A549 (cell line): ENCODE measurements at regions not wholly inside any gene's neighbourhood (a gene's known extent, or its start where the extent isn't known, plus 50 kb on each side); places are given as distances from the start of the nearest gene placed in this dataset.

Experiments used
- ATAC-seq, 2 experiments: fragments of 200-7000 bp in 1 of 2; fragments of >200 bp in 1 of 2; cut with Nextera tagmentation in 1 of 2; cut with Tn5 transposase in 1 of 2; 3 replicates each; pipeline versions ENCODE4 v1.8.0 to v1.9.1; 2018 to 2020; ENCODE audit warnings: mild to moderate bottlenecking in 1 of 2, moderate library complexity in 1 of 2
- CTCF ChIA-PET: fragments of 300-600 bp; sonication (Branson Sonifier 250); formaldehyde crosslinking; extraction: SDS; loops from one replicate; lab custom pipeline; 2021; ENCODE audit warnings: antibody characterized with exemption, inconsistent platforms; lab: Yijun Ruan, JAX
- POLR2A ChIA-PET: fragments of 350-600 bp; formaldehyde crosslinking; extraction: SDS; loops from one replicate; lab custom pipeline; 2021; ENCODE audit warnings: antibody characterized with exemption, inconsistent platforms; lab: Yijun Ruan, JAX
- DNase-seq, 2 experiments: peaks; one replicate each; pipeline versions ENCODE4 v3.0.0 to v3.0.0-alpha.2; 2011 to 2016; ENCODE audit warnings: low read depth in 1 of 2, low spot score in 1 of 2
- FAIRE-seq: peaks from 2 replicates; lab custom pipeline; 2011; peaks lifted over from hg19 to GRCh38; lab: Jason Lieb, UNC
- H3K27ac ChIP-seq, 2 experiments: fragments of >200 bp; sonication (Bioruptor Twin); formaldehyde crosslinking; 3 replicates each; pipeline ENCODE4 v1.5.1; 2016 to 2017
- H3K4me1 ChIP-seq: fragments of >200 bp; sonication (Bioruptor Twin); formaldehyde crosslinking; 3 replicates; pipeline ENCODE4 v1.6.1; 2016
- H3K4me2 ChIP-seq: fragments of >200 bp; sonication (Bioruptor Twin); formaldehyde crosslinking; 3 replicates; pipeline ENCODE4 v1.6.1; 2016
- H3K4me3 ChIP-seq: fragments of >200 bp; sonication (Bioruptor Twin); formaldehyde crosslinking; 3 replicates; pipeline ENCODE4 v1.5.1; 2016
- H3K9me3 ChIP-seq: fragments of >200 bp; sonication (Bioruptor Twin); formaldehyde crosslinking; 3 replicates; pipeline ENCODE4 v1.6.1; 2016
- BCL3 ChIP-seq: fragments of >200 bp; sonication (Bioruptor Twin); formaldehyde crosslinking; IDR thresholded peaks from 3 replicates; pipeline ENCODE4 v1.6.1; 2016
- CBX2 ChIP-seq: fragments of 200-600 bp; sonication (generic); IDR thresholded peaks from 2 replicates; pipeline ENCODE4 v1.6.1; 2016; ENCODE audit warnings: low read depth, mild to moderate bottlenecking, borderline replicate concordance
- CEBPB ChIP-seq, 2 experiments: fragments of >200 bp in 1 of 2; sonication (Bioruptor Twin) in 1 of 2; formaldehyde crosslinking in 1 of 2; IDR thresholded peaks; 2 replicates each; pipeline ENCODE4 v1.6.1; 2012 to 2016
- CHD4 ChIP-seq: fragments of 200-600 bp; sonication (generic); IDR thresholded peaks from 2 replicates; pipeline ENCODE4 v1.6.1; 2016; ENCODE audit warnings: antibody characterized with exemption, mild to moderate bottlenecking, borderline replicate concordance
- EHMT2 ChIP-seq: fragments of 200-600 bp; sonication (generic); IDR thresholded peaks from 2 replicates; pipeline ENCODE4 v1.6.1; 2016; ENCODE audit warnings: antibody characterized with exemption, low read depth, mild to moderate bottlenecking, moderate library complexity
- ELK1 ChIP-seq: fragments of 150-350 bp; IDR thresholded peaks from 2 replicates; pipeline ENCODE4 v1.6.1; 2014; ENCODE audit warnings: low read depth, mild to moderate bottlenecking, low read length
- EP300 ChIP-seq, 2 experiments: fragments of >200 bp; sonication (Bioruptor Twin); formaldehyde crosslinking; IDR thresholded peaks; 2 replicates in 1 of 2; 3 replicates in 1 of 2; pipeline ENCODE4 v1.6.1; 2016 to 2017
- FOSL2 ChIP-seq, 2 experiments: fragments of 450-650 bp in 1 of 2; fragments of >200 bp in 1 of 2; sonication (Bioruptor Twin) in 1 of 2; formaldehyde crosslinking; IDR thresholded peaks; 2 replicates each; pipeline versions ENCODE4 v1.5.0 to v1.6.1; 2016 to 2020; ENCODE audit warnings: mild to moderate bottlenecking in 1 of 2, moderate library complexity in 1 of 2
- GATA3 ChIP-seq: IDR thresholded peaks from 2 replicates; pipeline ENCODE4 v1.6.1; 2012; ENCODE audit warnings: borderline replicate concordance
- HES2 ChIP-seq: fragments of >200 bp; sonication (Bioruptor Twin); formaldehyde crosslinking; IDR thresholded peaks from 2 replicates; pipeline ENCODE4 v1.6.1; 2016
- HEYL ChIP-seq: fragments of 250-450 bp; sonication (Bioruptor Pico); IDR thresholded peaks from 2 replicates; pipeline ENCODE4 v1.8.0; 2021; ENCODE audit warnings: mild to moderate bottlenecking, moderate library complexity
- JUN ChIP-seq, 2 experiments: fragments of >200 bp; sonication (Bioruptor Twin); formaldehyde crosslinking; IDR thresholded peaks; 2 replicates in 1 of 2; 3 replicates in 1 of 2; pipeline ENCODE4 v1.6.1; 2016 to 2017
- JUNB ChIP-seq: fragments of >200 bp; sonication (Bioruptor Twin); formaldehyde crosslinking; IDR thresholded peaks from 2 replicates; pipeline ENCODE4 v1.6.1; 2016
- MAX ChIP-seq: IDR thresholded peaks from 2 replicates; pipeline ENCODE4 v1.6.1; 2012
- NPAS2 ChIP-seq: fragments of 250-450 bp; sonication (Bioruptor Pico); IDR thresholded peaks from 2 replicates; pipeline ENCODE4 v1.8.0; 2022; ENCODE audit warnings: mild to moderate bottlenecking, moderate library complexity, borderline replicate concordance
- RAD21 ChIP-seq, 2 experiments: fragments of >200 bp in 1 of 2; sonication (Bioruptor Twin) in 1 of 2; formaldehyde crosslinking in 1 of 2; IDR thresholded peaks in 1 of 2; conservative IDR thresholded peaks in 1 of 2; 2 replicates in 1 of 2; 3 replicates in 1 of 2; pipeline ENCODE4 v1.6.1; 2012 to 2018; ENCODE audit warnings: inconsistent platforms in 1 of 2
- RARB ChIP-seq: fragments of 250-450 bp; sonication (Bioruptor Pico); IDR thresholded peaks from 2 replicates; pipeline ENCODE4 v1.8.0; 2021; ENCODE audit warnings: mild to moderate bottlenecking, moderate library complexity
- TFCP2L1 ChIP-seq: fragments of 250-450 bp; sonication (Bioruptor Pico); IDR thresholded peaks from 2 replicates; pipeline ENCODE4 v1.5.0; 2021; ENCODE audit warnings: mild to moderate bottlenecking
- ZSCAN20 ChIP-seq: fragments of 250-450 bp; sonication (Bioruptor Pico); IDR thresholded peaks from 2 replicates; pipeline ENCODE4 v1.8.0; 2022; ENCODE audit warnings: mild to moderate bottlenecking, moderate library complexity
- WGBS: methylation state at CpG from one replicate; pipeline ENCODE4 v1.1.6; 2017; ENCODE audit errors: missing lambda C conversion rate; 5-methylcytosine and 5-hydroxymethylcytosine counted together
- TF ChIP-seq, protein P1 (sequence below): IDR thresholded peaks from 2 replicates; pipeline ENCODE4 v1.6.1; 2012

DNA sequence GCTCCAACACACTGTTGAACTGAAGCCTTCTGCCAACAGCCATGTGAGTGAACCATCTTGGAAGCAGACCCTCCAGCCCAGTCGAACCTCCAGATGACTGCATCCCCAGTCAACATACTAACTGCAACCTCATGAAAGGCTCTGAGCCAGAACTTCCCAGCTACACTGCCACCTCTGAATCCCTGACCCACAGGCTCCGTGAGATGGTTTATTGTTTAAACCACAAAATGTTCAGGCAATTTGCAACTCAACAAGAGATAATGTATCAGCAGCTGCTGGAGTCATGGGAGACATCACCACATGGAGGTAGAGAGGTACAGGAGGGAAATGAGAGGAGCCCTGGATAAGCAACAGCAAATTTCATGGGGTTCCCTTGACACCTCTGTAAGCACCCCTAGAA lies 266.4 kb upstream of the NBEA start:
- POLR2A ChIA-PET: no interaction called here
- FAIRE-seq: no peak
- TF ChIP-seq EHMT2: no peak
- TF ChIP-seq ELK1: no peak
- TF ChIP-seq CHD4: no peak
- TF ChIP-seq RARB: no peak
- TF ChIP-seq TFCP2L1 (CRISPR knock-in tag): no peak
- no peak for TF ChIP-seq NPAS2 (CRISPR knock-in tag)
- TF ChIP-seq ZSCAN20 (CRISPR knock-in tag): no peak
- TF ChIP-seq RAD21 (conservative IDR thresholded peaks at IDR 0.05 in 1 of 2, IDR thresholded peaks at IDR 0.05 in 1 of 2): no peak
- TF ChIP-seq HEYL (CRISPR knock-in tag): no peak
- no peak for DNase-seq
- Histone ChIP-seq H3K9me3 (0 out of 3 replicates have a peak, but pooled peaks cover 3% of the 10 kb centered on the region), H3K4me1 (peaks cover 21% of the 10 kb centered on the region; the same call in 2 of the 3 replicates), H3K27ac (0 out of 6 replicates have a peak overlapping the region, but pooled peaks of 1 of the 2 experiments have one; percentile 53), H3K4me2 (no peak overlapping the region), H3K4me3 (no peak overlapping the region)
- CTCF ChIA-PET: no interaction called here
- no peak for ATAC-seq
- 50% methylated on average over 2 of the region's 2 CpGs for WGBS

- Histone ChIP-seq H3K27ac (peak overlapping the region; percentile 73 to 82; a peak in 5 of 6 replicates), H3K4me2 (peak overlapping the region; percentile 51)
- no peak for FAIRE-seq
These were observed 263.9 kb upstream of the NBEA start for GRCh38 chr13:34678154-34678553.

More at GRCh38 chr13:34678154-34678553, 263.9 kb upstream of the NBEA start:
- peak; percentile 60; the same call in 1 of the 2 replicates for TF ChIP-seq HES2
- TF ChIP-seq EP300 (IDR thresholded peaks at IDR 0.05): peak in 1 of 2 experiments; percentile 40; a peak in 2 of 5 replicates
- no peak for TF ChIP-seq MAX
- TF ChIP-seq BCL3: no peak
- TF ChIP-seq FOSL2 (IDR thresholded peaks at IDR 0.05): peak; percentile 67
- peak; percentile 69 for TF ChIP-seq FOSL2 (CRISPR knock-in tag; IDR thresholded peaks at IDR 0.05)
- peak; percentile 25 to 57; a peak in 1 of 5 replicates for TF ChIP-seq JUN (IDR thresholded peaks at IDR 0.05)
- peak; percentile 82 for TF ChIP-seq GATA3
- TF ChIP-seq JUNB: peak; percentile 72
- TF ChIP-seq CBX2: no peak
- TF ChIP-seq CEBPB (IDR thresholded peaks at IDR 0.05): peak; percentile 76 to 85
- TF ChIP-seq, protein P1, sequence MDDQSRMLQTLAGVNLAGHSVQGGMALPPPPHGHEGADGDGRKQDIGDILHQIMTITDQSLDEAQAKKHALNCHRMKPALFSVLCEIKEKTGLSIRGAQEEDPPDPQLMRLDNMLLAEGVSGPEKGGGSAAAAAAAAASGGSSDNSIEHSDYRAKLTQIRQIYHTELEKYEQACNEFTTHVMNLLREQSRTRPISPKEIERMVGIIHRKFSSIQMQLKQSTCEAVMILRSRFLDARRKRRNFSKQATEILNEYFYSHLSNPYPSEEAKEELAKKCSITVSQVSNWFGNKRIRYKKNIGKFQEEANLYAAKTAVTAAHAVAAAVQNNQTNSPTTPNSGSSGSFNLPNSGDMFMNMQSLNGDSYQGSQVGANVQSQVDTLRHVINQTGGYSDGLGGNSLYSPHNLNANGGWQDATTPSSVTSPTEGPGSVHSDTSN: no peak
- peaks cover 15% of the 10 kb centered on the region; the same call in 2 of the 3 replicates for H3K4me1 ChIP-seq
- H3K4me3 ChIP-seq: no peak overlapping the region
- ATAC-seq (peak; percentile 89 to 95), DNase-seq (peak; percentile 15 to 78)
- POLR2A ChIA-PET: no interaction called here
- CTCF ChIA-PET: no interaction called here
- 0 out of 3 replicates have a peak, but pooled peaks cover 3% of the 10 kb centered on the region for H3K9me3 ChIP-seq
- WGBS: 4% methylated on average over 2 of the region's 2 CpGs
